NOMO-1 treated with dmso at 0.1 percent for 144 hours (cell line): ENCODE measurements at regions not wholly inside any gene's neighbourhood (a gene's known extent, or its start where the extent isn't known, plus 50 kb on each side); places are given as distances from the start of the nearest gene placed in this dataset.
A peak's percentile ranks its signal among the peaks of the same experiment; 100 is the strongest.

Source experiments
- DNase-seq: peaks from one replicate; lab custom pipeline; 2025; ENCODE audit not compliant: unreplicated experiment; lab: John Stamatoyannopoulos, UW

- DNase-seq, result peak; percentile 28
Observed at GRCh38 chr2:43129676-43130547, 96.5 kb downstream of the ZFP36L2 start.

GRCh38 chr2:43128559-43128955 lies 97.8 kb downstream of the ZFP36L2 start:
- DNase-seq, result no peak

- DNase-seq, result no peak
Observed at GRCh38 chr2:43127941-43128558, 98.4 kb downstream of the ZFP36L2 start.

GRCh38 chr2:43127208-43127940 lies 99.0 kb downstream of the ZFP36L2 start:
- peak; percentile 82 for DNase-seq

- DNase-seq, result no peak
Observed at GRCh38 chr2:43126817-43127207, 99.6 kb downstream of the ZFP36L2 start.

- DNase-seq, result no peak
Observed at GRCh38 chr2:43125090-43125998, 101.1 kb downstream of the ZFP36L2 start.

GRCh38 chr2:43124687-43125057 lies 101.7 kb downstream of the ZFP36L2 start:
- no peak for DNase-seq

- no peak for DNase-seq
Observed at GRCh38 chr2:43123981-43124686, 102.3 kb downstream of the ZFP36L2 start.

- DNase-seq, result no peak
Observed at GRCh38 chr2:43123486-43123885, 102.9 kb downstream of the ZFP36L2 start.

- no peak for DNase-seq
Observed at GRCh38 chr2:43123028-43123427, 103.4 kb downstream of the ZFP36L2 start.

- DNase-seq, result no peak
Observed at GRCh38 chr2:43121580-43122314, 104.7 kb downstream of the ZFP36L2 start.

GRCh38 chr2:43119303-43119702 lies 107.1 kb downstream of the ZFP36L2 start:
- DNase-seq, result no peak

- DNase-seq, result no peak
Observed at GRCh38 chr2:43117521-43118143, 108.8 kb downstream of the ZFP36L2 start.

GRCh38 chr2:43116988-43117387 lies 109.4 kb downstream of the ZFP36L2 start:
- no peak for DNase-seq

- DNase-seq, result no peak
Observed at GRCh38 chr2:43115881-43116280, 110.5 kb downstream of the ZFP36L2 start.

- no peak for DNase-seq
Observed at GRCh38 chr2:43114210-43114609, 112.2 kb downstream of the ZFP36L2 start.

- no peak for DNase-seq
Observed at GRCh38 chr2:43111788-43112554, 114.4 kb downstream of the ZFP36L2 start.

GRCh38 chr2:43110442-43110871 lies 115.9 kb downstream of the ZFP36L2 start:
- DNase-seq, result no peak
